A549 (cell line): ENCODE measurements at regions not wholly inside any gene's neighbourhood (a gene's known extent, or its start where the extent isn't known, plus 50 kb on each side); places are given as distances from the start of the nearest gene placed in this dataset.

ENCODE experiments used
- ATAC-seq, 2 experiments: fragments of 200-7000 bp in 1 of 2; fragments of >200 bp in 1 of 2; cut with Nextera tagmentation in 1 of 2; cut with Tn5 transposase in 1 of 2; 3 replicates each; pipeline versions ENCODE4 v1.8.0 to v1.9.1; 2018 to 2020; ENCODE audit warnings: mild to moderate bottlenecking in 1 of 2, moderate library complexity in 1 of 2
- CTCF ChIA-PET: fragments of 300-600 bp; sonication (Branson Sonifier 250); formaldehyde crosslinking; extraction: SDS; loops from one replicate; lab custom pipeline; 2021; ENCODE audit warnings: antibody characterized with exemption, inconsistent platforms; lab: Yijun Ruan, JAX
- POLR2A ChIA-PET: fragments of 350-600 bp; formaldehyde crosslinking; extraction: SDS; loops from one replicate; lab custom pipeline; 2021; ENCODE audit warnings: antibody characterized with exemption, inconsistent platforms; lab: Yijun Ruan, JAX
- DNase-seq, 2 experiments: peaks; one replicate each; pipeline versions ENCODE4 v3.0.0 to v3.0.0-alpha.2; 2011 to 2016; ENCODE audit warnings: low read depth in 1 of 2, low spot score in 1 of 2
- FAIRE-seq: peaks from 2 replicates; lab custom pipeline; 2011; peaks lifted over from hg19 to GRCh38; lab: Jason Lieb, UNC
- H3K27ac ChIP-seq, 2 experiments: fragments of >200 bp; sonication (Bioruptor Twin); formaldehyde crosslinking; 3 replicates each; pipeline ENCODE4 v1.5.1; 2016 to 2017
- H3K4me1 ChIP-seq: fragments of >200 bp; sonication (Bioruptor Twin); formaldehyde crosslinking; 3 replicates; pipeline ENCODE4 v1.6.1; 2016
- H3K4me2 ChIP-seq: fragments of >200 bp; sonication (Bioruptor Twin); formaldehyde crosslinking; 3 replicates; pipeline ENCODE4 v1.6.1; 2016
- H3K4me3 ChIP-seq: fragments of >200 bp; sonication (Bioruptor Twin); formaldehyde crosslinking; 3 replicates; pipeline ENCODE4 v1.5.1; 2016
- H3K9me3 ChIP-seq: fragments of >200 bp; sonication (Bioruptor Twin); formaldehyde crosslinking; 3 replicates; pipeline ENCODE4 v1.6.1; 2016
- CHD2 ChIP-seq: fragments of 150-350 bp; IDR thresholded peaks from 2 replicates; pipeline ENCODE4 v1.6.1; 2014; ENCODE audit warnings: low read length; ENCODE audit not compliant: partially characterized antibody
- EHMT2 ChIP-seq: fragments of 200-600 bp; sonication (generic); IDR thresholded peaks from 2 replicates; pipeline ENCODE4 v1.6.1; 2016; ENCODE audit warnings: antibody characterized with exemption, low read depth, mild to moderate bottlenecking, moderate library complexity
- EP300 ChIP-seq, 2 experiments: fragments of >200 bp; sonication (Bioruptor Twin); formaldehyde crosslinking; IDR thresholded peaks; 2 replicates in 1 of 2; 3 replicates in 1 of 2; pipeline ENCODE4 v1.6.1; 2016 to 2017
- ESRRA ChIP-seq: fragments of 150-350 bp; IDR thresholded peaks from 2 replicates; pipeline ENCODE4 v1.6.1; 2014; ENCODE audit warnings: mild to moderate bottlenecking, low read length, borderline replicate concordance
- FOSB ChIP-seq: fragments of 250-450 bp; sonication (Bioruptor Pico); IDR thresholded peaks from 2 replicates; pipeline ENCODE4 v1.5.0; 2020; ENCODE audit warnings: mild to moderate bottlenecking, moderate library complexity
- FOXS1 ChIP-seq: fragments of 250-450 bp; sonication (Bioruptor Pico); IDR thresholded peaks from 2 replicates; pipeline ENCODE4 v1.5.0; 2020; ENCODE audit warnings: mild to moderate bottlenecking, moderate library complexity
- GATA3 ChIP-seq: IDR thresholded peaks from 2 replicates; pipeline ENCODE4 v1.6.1; 2012; ENCODE audit warnings: borderline replicate concordance
- HEYL ChIP-seq: fragments of 250-450 bp; sonication (Bioruptor Pico); IDR thresholded peaks from 2 replicates; pipeline ENCODE4 v1.8.0; 2021; ENCODE audit warnings: mild to moderate bottlenecking, moderate library complexity
- KDM1A ChIP-seq: fragments of 200-600 bp; sonication (generic); IDR thresholded peaks from 2 replicates; pipeline ENCODE4 v1.6.1; 2016; ENCODE audit warnings: low read depth, mild to moderate bottlenecking
- KDM5A ChIP-seq: fragments of 200-600 bp; sonication (generic); IDR thresholded peaks from 2 replicates; pipeline ENCODE4 v1.6.1; 2016; ENCODE audit warnings: antibody characterized with exemption, mild to moderate bottlenecking
- PHF8 ChIP-seq: fragments of 200-600 bp; sonication (generic); IDR thresholded peaks from 2 replicates; pipeline ENCODE4 v1.6.1; 2016; ENCODE audit warnings: low read depth, mild to moderate bottlenecking, antibody characterized with exemption, moderate library complexity, borderline replicate concordance
- POLR2AphosphoS2 ChIP-seq: conservative IDR thresholded peaks from 2 replicates; pipeline ENCODE4 v1.6.1; 2012; ENCODE audit warnings: low read length, improper control_type of control experiment, inconsistent platforms
- RAD21 ChIP-seq, 2 experiments: fragments of >200 bp in 1 of 2; sonication (Bioruptor Twin) in 1 of 2; formaldehyde crosslinking in 1 of 2; IDR thresholded peaks in 1 of 2; conservative IDR thresholded peaks in 1 of 2; 2 replicates in 1 of 2; 3 replicates in 1 of 2; pipeline ENCODE4 v1.6.1; 2012 to 2018; ENCODE audit warnings: inconsistent platforms in 1 of 2
- RARB ChIP-seq: fragments of 250-450 bp; sonication (Bioruptor Pico); IDR thresholded peaks from 2 replicates; pipeline ENCODE4 v1.8.0; 2021; ENCODE audit warnings: mild to moderate bottlenecking, moderate library complexity
- RNF2 ChIP-seq: fragments of 200-600 bp; sonication (generic); IDR thresholded peaks from 2 replicates; pipeline ENCODE4 v1.6.1; 2016; ENCODE audit warnings: low read depth, mild to moderate bottlenecking, antibody characterized with exemption, moderate library complexity, borderline replicate concordance
- SMC3 ChIP-seq: fragments of >200 bp; sonication (Bioruptor Twin); formaldehyde crosslinking; IDR thresholded peaks from 3 replicates; pipeline ENCODE4 v1.6.1; 2018; ENCODE audit warnings: inconsistent platforms
- SREBF2 ChIP-seq: fragments of 450-650 bp; IDR thresholded peaks from 2 replicates; pipeline ENCODE4 v1.6.1; 2014; ENCODE audit warnings: mild to moderate bottlenecking, moderate library complexity
- ZFP36 ChIP-seq: fragments of 450-650 bp; IDR thresholded peaks from 2 replicates; pipeline ENCODE4 v1.6.1; 2014; ENCODE audit warnings: borderline replicate concordance; ENCODE audit not compliant: partially characterized antibody
- ZNF302 ChIP-seq: fragments of 250-450 bp; sonication (Bioruptor Pico); IDR thresholded peaks from 2 replicates; pipeline ENCODE4 v1.9.0; 2021; ENCODE audit warnings: inconsistent platforms, mild to moderate bottlenecking, moderate library complexity
- ZSCAN20 ChIP-seq: fragments of 250-450 bp; sonication (Bioruptor Pico); IDR thresholded peaks from 2 replicates; pipeline ENCODE4 v1.8.0; 2022; ENCODE audit warnings: mild to moderate bottlenecking, moderate library complexity
- WGBS: methylation state at CpG from one replicate; pipeline ENCODE4 v1.1.6; 2017; ENCODE audit errors: missing lambda C conversion rate; 5-methylcytosine and 5-hydroxymethylcytosine counted together
- TF ChIP-seq, protein P1 (sequence below): fragments of 200-600 bp; sonication (generic); IDR thresholded peaks from 2 replicates; pipeline ENCODE4 v1.6.1; 2016; ENCODE audit warnings: antibody characterized with exemption, mild to moderate bottlenecking, moderate library complexity
- TF ChIP-seq, protein P2 (sequence below): fragments of 250-450 bp; sonication (Bioruptor Pico); IDR thresholded peaks from 2 replicates; pipeline ENCODE4 v1.5.0; 2020; ENCODE audit warnings: low read depth, mild to moderate bottlenecking, moderate library complexity
- TF ChIP-seq, protein P3 (sequence below): fragments of 450-650 bp; IDR thresholded peaks from 2 replicates; pipeline ENCODE4 v1.6.1; 2014; ENCODE audit warnings: antibody characterized with exemption
- TF ChIP-seq, protein P4 (sequence below): fragments of >200 bp; sonication (Bioruptor Twin); formaldehyde crosslinking; IDR thresholded peaks from 2 replicates; pipeline ENCODE4 v1.6.1; 2016
- TF ChIP-seq, protein P5 (sequence below): IDR thresholded peaks from 2 replicates; pipeline ENCODE4 v1.6.1; 2012

DNA sequence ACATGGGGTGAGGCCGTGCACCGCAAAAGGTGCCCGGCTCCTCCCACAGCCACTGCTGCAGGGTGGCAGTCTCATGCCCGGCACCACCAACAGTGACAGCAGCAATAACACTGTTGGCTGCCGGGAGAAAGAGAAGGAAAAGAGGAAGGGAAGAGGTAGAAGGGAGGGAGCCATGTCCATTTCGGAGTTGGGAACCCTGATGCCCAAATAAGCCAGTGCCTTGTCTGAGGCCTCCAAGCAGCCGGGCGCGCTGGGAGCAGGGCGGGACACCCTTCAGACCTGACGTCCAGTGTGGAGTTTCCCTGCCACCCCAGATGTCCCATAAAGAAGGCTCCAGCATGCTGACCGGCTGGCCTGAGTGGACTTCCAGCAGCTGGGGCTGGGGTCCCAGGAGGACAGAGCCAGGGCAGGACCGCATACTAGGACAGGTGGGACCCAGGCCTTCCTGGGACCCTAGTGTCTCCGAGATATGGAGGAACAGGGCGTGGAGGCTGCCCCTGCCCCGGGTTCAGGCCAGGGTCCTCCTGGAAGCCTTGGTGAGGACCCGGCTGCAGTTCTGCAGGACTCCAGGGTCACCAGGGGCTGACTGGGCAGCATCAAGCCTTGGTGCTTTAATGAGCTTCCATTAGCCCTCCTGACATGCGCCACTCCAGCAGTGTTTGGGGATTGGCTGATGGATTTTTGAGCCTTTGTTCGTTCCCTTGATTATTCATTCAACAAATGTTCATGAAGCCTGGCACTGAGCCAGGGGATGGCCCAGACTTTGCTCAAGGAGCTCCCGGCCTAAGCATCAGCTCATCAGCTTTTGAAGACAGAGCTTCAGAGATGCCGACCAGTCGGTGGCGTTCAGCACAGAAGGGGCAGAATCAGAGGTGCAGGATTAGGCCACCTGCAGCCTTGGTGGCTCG is 223.6 kb upstream of the CIBAR2 start (continued):
- TF ChIP-seq, protein P1, sequence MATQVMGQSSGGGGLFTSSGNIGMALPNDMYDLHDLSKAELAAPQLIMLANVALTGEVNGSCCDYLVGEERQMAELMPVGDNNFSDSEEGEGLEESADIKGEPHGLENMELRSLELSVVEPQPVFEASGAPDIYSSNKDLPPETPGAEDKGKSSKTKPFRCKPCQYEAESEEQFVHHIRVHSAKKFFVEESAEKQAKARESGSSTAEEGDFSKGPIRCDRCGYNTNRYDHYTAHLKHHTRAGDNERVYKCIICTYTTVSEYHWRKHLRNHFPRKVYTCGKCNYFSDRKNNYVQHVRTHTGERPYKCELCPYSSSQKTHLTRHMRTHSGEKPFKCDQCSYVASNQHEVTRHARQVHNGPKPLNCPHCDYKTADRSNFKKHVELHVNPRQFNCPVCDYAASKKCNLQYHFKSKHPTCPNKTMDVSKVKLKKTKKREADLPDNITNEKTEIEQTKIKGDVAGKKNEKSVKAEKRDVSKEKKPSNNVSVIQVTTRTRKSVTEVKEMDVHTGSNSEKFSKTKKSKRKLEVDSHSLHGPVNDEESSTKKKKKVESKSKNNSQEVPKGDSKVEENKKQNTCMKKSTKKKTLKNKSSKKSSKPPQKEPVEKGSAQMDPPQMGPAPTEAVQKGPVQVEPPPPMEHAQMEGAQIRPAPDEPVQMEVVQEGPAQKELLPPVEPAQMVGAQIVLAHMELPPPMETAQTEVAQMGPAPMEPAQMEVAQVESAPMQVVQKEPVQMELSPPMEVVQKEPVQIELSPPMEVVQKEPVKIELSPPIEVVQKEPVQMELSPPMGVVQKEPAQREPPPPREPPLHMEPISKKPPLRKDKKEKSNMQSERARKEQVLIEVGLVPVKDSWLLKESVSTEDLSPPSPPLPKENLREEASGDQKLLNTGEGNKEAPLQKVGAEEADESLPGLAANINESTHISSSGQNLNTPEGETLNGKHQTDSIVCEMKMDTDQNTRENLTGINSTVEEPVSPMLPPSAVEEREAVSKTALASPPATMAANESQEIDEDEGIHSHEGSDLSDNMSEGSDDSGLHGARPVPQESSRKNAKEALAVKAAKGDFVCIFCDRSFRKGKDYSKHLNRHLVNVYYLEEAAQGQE = no peak
- TF ChIP-seq FOSB (CRISPR knock-in tag) (no peak), SMC3 (no peak), ZNF302 (no peak), ESRRA (no peak), POLR2AphosphoS2 (no peak), CHD2 (no peak), ZSCAN20 (no peak)

DNA sequence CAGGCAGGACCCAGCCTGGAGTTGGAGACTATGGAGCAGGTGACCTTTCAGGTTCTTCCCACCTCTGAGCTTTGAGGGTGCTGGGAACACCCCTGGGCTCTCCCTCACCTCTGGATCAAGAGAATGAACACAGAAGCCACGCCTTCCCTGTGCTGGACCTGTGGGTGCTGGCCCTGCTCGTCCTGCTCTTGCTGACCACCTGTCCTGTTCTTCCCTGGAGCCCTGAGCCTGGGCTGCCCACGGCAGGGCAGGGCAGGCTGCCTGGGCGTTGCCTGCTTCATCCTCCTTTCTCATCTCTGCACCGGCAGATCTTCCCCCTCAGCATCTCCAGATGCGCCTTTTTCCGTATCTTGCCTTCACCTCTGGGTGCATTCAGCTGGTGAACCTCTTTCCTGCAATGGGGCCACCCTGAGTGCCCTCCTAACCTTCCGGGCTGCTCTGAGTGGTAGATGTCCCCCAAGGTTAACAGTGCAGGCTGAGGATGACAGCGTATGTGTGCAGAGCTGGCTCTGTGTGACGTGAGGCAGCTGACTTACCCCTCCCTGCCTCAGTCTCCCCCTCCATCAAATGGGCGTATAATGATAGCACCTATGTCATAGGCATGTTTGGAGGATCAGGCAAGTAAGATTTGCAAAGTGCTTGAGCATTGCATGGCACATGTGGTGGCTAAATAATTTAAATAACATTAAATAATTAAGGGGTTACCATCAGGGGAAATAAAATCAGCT is 225.8 kb upstream of the CIBAR2 start:
- ChIA-PET POLR2A (no interaction called here), CTCF (interaction anchor here (0.6 to 2.6 kb wide), 2 partner anchors 11 to 52 kb away, joined by 4 to 7 read pairs; no protein-coding TSS in a partner anchor)
- Histone ChIP-seq H3K27ac (no peak overlapping the region), H3K9me3 (no peaks in the 10 kb centered on the region), H3K4me2 (no peak overlapping the region), H3K4me1 (no peaks in the 10 kb centered on the region), H3K4me3 (no peak overlapping the region)
- DNase-seq (no peak), FAIRE-seq (no peak), ATAC-seq (no peak)
- TF ChIP-seq ZFP36 (no peak), RAD21 (conservative IDR thresholded peaks at IDR 0.05 in 1 of 2, IDR thresholded peaks at IDR 0.05 in 1 of 2) (no peak), FOXS1 (CRISPR knock-in tag) (no peak), KDM1A (no peak), SREBF2 (no peak), RARB (CRISPR knock-in tag) (no peak), EHMT2 (no peak), POLR2AphosphoS2 (no peak), EP300 (IDR thresholded peaks at IDR 0.05) (no peak), PHF8 (no peak), RNF2 (no peak), GATA3 (no peak), KDM5A (no peak), HEYL (CRISPR knock-in tag) (no peak)
- TF ChIP-seq, protein P2, sequence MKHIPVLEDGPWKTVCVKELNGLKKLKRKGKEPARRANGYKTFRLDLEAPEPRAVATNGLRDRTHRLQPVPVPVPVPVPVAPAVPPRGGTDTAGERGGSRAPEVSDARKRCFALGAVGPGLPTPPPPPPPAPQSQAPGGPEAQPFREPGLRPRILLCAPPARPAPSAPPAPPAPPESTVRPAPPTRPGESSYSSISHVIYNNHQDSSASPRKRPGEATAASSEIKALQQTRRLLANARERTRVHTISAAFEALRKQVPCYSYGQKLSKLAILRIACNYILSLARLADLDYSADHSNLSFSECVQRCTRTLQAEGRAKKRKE (CRISPR knock-in tag) = no peak
- TF ChIP-seq, protein P3, sequence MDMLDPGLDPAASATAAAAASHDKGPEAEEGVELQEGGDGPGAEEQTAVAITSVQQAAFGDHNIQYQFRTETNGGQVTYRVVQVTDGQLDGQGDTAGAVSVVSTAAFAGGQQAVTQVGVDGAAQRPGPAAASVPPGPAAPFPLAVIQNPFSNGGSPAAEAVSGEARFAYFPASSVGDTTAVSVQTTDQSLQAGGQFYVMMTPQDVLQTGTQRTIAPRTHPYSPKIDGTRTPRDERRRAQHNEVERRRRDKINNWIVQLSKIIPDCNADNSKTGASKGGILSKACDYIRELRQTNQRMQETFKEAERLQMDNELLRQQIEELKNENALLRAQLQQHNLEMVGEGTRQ = no peak
- TF ChIP-seq, protein P4, sequence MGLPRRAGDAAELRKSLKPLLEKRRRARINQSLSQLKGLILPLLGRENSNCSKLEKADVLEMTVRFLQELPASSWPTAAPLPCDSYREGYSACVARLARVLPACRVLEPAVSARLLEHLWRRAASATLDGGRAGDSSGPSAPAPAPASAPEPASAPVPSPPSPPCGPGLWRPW = no peak
- TF ChIP-seq, protein P5, sequence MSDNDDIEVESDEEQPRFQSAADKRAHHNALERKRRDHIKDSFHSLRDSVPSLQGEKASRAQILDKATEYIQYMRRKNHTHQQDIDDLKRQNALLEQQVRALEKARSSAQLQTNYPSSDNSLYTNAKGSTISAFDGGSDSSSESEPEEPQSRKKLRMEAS = no peak
- WGBS = 80% methylated on average over 11 of the region's 11 CpGs
